SK-N-MC (cell line): ENCODE measurements at regions not wholly inside any gene's neighbourhood (a gene's known extent, or its start where the extent isn't known, plus 50 kb on each side); places are given as distances from the start of the nearest gene placed in this dataset.

Experiments used
- DNase-seq: peaks from one replicate; pipeline ENCODE4 v3.0.0-alpha.2; 2011; ENCODE audit warnings: low read depth, low spot score
- H3K27ac ChIP-seq: fragments of 200-600 bp; sonication (generic); 2 replicates; pipeline ENCODE4 v1.5.1; 2016; ENCODE audit warnings: mixed run types
- H3K36me3 ChIP-seq: fragments of 200-600 bp; sonication (generic); 2 replicates; pipeline ENCODE4 v1.6.1; 2017; ENCODE audit warnings: antibody characterized with exemption, low read length, mixed read lengths; ENCODE audit not compliant: insufficient read depth
- H3K4me3 ChIP-seq: fragments of 200-600 bp; sonication (generic); 2 replicates; pipeline ENCODE4 v1.5.1; 2016
- H3K9ac ChIP-seq: fragments of 200-600 bp; sonication (generic); 2 replicates; pipeline ENCODE4 v1.8.0; 2017; ENCODE audit warnings: mixed run types, mixed read lengths; ENCODE audit not compliant: insufficient read length
- H3K9me3 ChIP-seq: fragments of 200-600 bp; sonication (generic); 2 replicates; pipeline ENCODE4 v1.6.1; 2017; ENCODE audit warnings: low read depth, mild to moderate bottlenecking, antibody characterized with exemption, low read length, moderate library complexity, mixed read lengths
- EZH2 ChIP-seq: fragments of 200-600 bp; sonication (generic); IDR thresholded peaks from one replicate; pipeline ENCODE4 v1.6.1; 2017; ENCODE audit warnings: antibody characterized with exemption
- FOXP2 ChIP-seq: optimal IDR thresholded peaks from 2 replicates; pipeline ENCODE3; 2011; ENCODE audit warnings: mild to moderate bottlenecking, moderate library complexity; ENCODE audit not compliant: insufficient read depth; ENCODE audit errors: extremely low read length, control extremely low read depth
- POLR2AphosphoS5 ChIP-seq: IDR thresholded peaks from 2 replicates; pipeline ENCODE4 v1.6.1; 2012; ENCODE audit warnings: mild to moderate bottlenecking, low read depth, low read length, borderline replicate concordance

- Histone ChIP-seq H3K4me3 (no peak overlapping the region), H3K9ac (no peak overlapping the region), H3K9me3 (no peaks in the 10 kb centered on the region), H3K27ac (no peak overlapping the region), H3K36me3 (no peaks in the 10 kb centered on the region)
- no peak for TF ChIP-seq FOXP2
- no peak for TF ChIP-seq EZH2
- no peak for TF ChIP-seq POLR2AphosphoS5
- no peak for DNase-seq
Measured at GRCh38 chr5:92588876-92589275, 992.1 kb downstream of the NR2F1-AS1 start.

GRCh38 chr5:92581690-92582089, 999.3 kb downstream of the NR2F1-AS1 start:
- H3K9ac ChIP-seq = no peak overlapping the region
- no peaks in the 10 kb centered on the region; the same call in 1 of the 2 replicates for H3K9me3 ChIP-seq
- TF ChIP-seq POLR2AphosphoS5 (no peak), EZH2 (no peak), FOXP2 (no peak)
- no peak for DNase-seq
- peak overlapping the region; percentile 86; the same call in 1 of the 2 replicates for H3K27ac ChIP-seq
- peak overlapping the region; percentile 38; the same call in 1 of the 2 replicates for H3K4me3 ChIP-seq
- H3K36me3 ChIP-seq = no peaks in the 10 kb centered on the region; the same call in 1 of the 2 replicates

GRCh38 chr5:92581249-92581648, 999.8 kb downstream of the NR2F1-AS1 start:
- H3K4me3 ChIP-seq = peak overlapping the region; percentile 38
- H3K9me3 ChIP-seq = no peaks in the 10 kb centered on the region; the same call in 1 of the 2 replicates
- DNase-seq = no peak
- H3K9ac ChIP-seq = no peak overlapping the region
- H3K27ac ChIP-seq = peak overlapping the region; percentile 86
- H3K36me3 ChIP-seq = no peaks in the 10 kb centered on the region; the same call in 1 of the 2 replicates
- TF ChIP-seq EZH2 (no peak), FOXP2 (no peak), POLR2AphosphoS5 (no peak)

GRCh38 chr5:92580814-92581213, 1000.2 kb downstream of the NR2F1-AS1 start:
- Histone ChIP-seq H3K9me3 (no peaks in the 10 kb centered on the region; the same call in 1 of the 2 replicates), H3K4me3 (peak overlapping the region; percentile 38), H3K9ac (no peak overlapping the region), H3K36me3 (no peaks in the 10 kb centered on the region; the same call in 1 of the 2 replicates), H3K27ac (peak overlapping the region; percentile 86)
- TF ChIP-seq EZH2 = no peak
- TF ChIP-seq POLR2AphosphoS5 = peak; percentile 42; the same call in 1 of the 2 replicates
- peak; percentile 64 for DNase-seq

- DNase-seq = no peak
- Histone ChIP-seq H3K36me3 (no peaks in the 10 kb centered on the region; the same call in 1 of the 2 replicates), H3K27ac (no peak overlapping the region), H3K4me3 (no peak overlapping the region), H3K9ac (no peak overlapping the region), H3K9me3 (no peaks in the 10 kb centered on the region; the same call in 1 of the 2 replicates)
- TF ChIP-seq POLR2AphosphoS5 (no peak), EZH2 (no peak), FOXP2 (no peak)
Measured at GRCh38 chr5:92574023-92574422, 1007.0 kb downstream of the NR2F1-AS1 start.

- Histone ChIP-seq H3K36me3 (no peaks in the 10 kb centered on the region), H3K9me3 (no peaks in the 10 kb centered on the region), H3K27ac (no peak overlapping the region), H3K9ac (no peak overlapping the region), H3K4me3 (no peak overlapping the region)
- DNase-seq = no peak
- TF ChIP-seq EZH2 (no peak), POLR2AphosphoS5 (no peak), FOXP2 (no peak)
Measured at GRCh38 chr5:92568522-92568921, 1012.5 kb downstream of the NR2F1-AS1 start.

- no peak for TF ChIP-seq EZH2
- TF ChIP-seq POLR2AphosphoS5 = no peak
- TF ChIP-seq FOXP2 = no peak
- Histone ChIP-seq H3K4me3 (no peak overlapping the region), H3K9me3 (no peaks in the 10 kb centered on the region), H3K9ac (no peak overlapping the region), H3K27ac (no peak overlapping the region), H3K36me3 (no peaks in the 10 kb centered on the region)
- no peak for DNase-seq
Measured at GRCh38 chr5:92567831-92568450, 1013.1 kb downstream of the NR2F1-AS1 start.

- Histone ChIP-seq H3K9me3 (no peaks in the 10 kb centered on the region), H3K9ac (no peak overlapping the region), H3K36me3 (no peaks in the 10 kb centered on the region), H3K4me3 (no peak overlapping the region), H3K27ac (no peak overlapping the region)
- no peak for DNase-seq
- TF ChIP-seq FOXP2 (no peak), EZH2 (no peak)
Measured at GRCh38 chr5:92566113-92566786, 1014.8 kb downstream of the NR2F1-AS1 start.
